Lower leg skin (tissue), 4 donors: ENCODE measurements at regions not wholly inside any gene's neighbourhood (a gene's known extent, or its start where the extent isn't known, plus 50 kb on each side); places are given as distances from the start of the nearest gene placed in this dataset.

Source experiments
- DNase-seq, 2 donors: peaks; one replicate each; pipeline ENCODE4 v3.0.0-alpha.2; 2019; ENCODE audit warnings: low spot score in 2 of 2
- H3K4me3 ChIP-seq: fragments of 200-600 bp; sonication (generic); 2 replicates; pipeline ENCODE4 v1.5.1; 2017; ENCODE audit warnings: mild to moderate bottlenecking, low read depth; ENCODE audit not compliant: poor library complexity, severe bottlenecking
- POLR2A ChIP-seq, 2 donors: fragments of 450-650 bp; IDR thresholded peaks; one replicate each; pipeline ENCODE4 v1.6.1; 2016 to 2017; ENCODE audit warnings: antibody characterized with exemption in 2 of 2, mild to moderate bottlenecking in 1 of 2, moderate library complexity in 1 of 2
- WGBS, 2 donors: methylation state at CpG; one replicate each; pipeline ENCODE4 v1.1.5; 2018; 5-methylcytosine and 5-hydroxymethylcytosine counted together
- intact Hi-C: fragments of 100-400 bp; cut with DNase I; formaldehyde crosslinking; loops from one replicate; pipeline ENCODE4 v1.15.0; 2023; ENCODE audit warnings: low total_unique reads
- TF ChIP-seq, protein P1 (sequence below), 3 donors: fragments of 450-650 bp; IDR thresholded peaks; one replicate each; pipeline ENCODE4 v1.5.1; 2016; ENCODE audit warnings: antibody characterized with exemption in 3 of 3, mild to moderate bottlenecking in 3 of 3, moderate library complexity in 2 of 3

- H3K4me3 ChIP-seq: no peak overlapping the region
- TF ChIP-seq, protein P1, sequence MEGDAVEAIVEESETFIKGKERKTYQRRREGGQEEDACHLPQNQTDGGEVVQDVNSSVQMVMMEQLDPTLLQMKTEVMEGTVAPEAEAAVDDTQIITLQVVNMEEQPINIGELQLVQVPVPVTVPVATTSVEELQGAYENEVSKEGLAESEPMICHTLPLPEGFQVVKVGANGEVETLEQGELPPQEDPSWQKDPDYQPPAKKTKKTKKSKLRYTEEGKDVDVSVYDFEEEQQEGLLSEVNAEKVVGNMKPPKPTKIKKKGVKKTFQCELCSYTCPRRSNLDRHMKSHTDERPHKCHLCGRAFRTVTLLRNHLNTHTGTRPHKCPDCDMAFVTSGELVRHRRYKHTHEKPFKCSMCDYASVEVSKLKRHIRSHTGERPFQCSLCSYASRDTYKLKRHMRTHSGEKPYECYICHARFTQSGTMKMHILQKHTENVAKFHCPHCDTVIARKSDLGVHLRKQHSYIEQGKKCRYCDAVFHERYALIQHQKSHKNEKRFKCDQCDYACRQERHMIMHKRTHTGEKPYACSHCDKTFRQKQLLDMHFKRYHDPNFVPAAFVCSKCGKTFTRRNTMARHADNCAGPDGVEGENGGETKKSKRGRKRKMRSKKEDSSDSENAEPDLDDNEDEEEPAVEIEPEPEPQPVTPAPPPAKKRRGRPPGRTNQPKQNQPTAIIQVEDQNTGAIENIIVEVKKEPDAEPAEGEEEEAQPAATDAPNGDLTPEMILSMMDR (IDR thresholded peaks at IDR 0.05): no peak
- no peak for TF ChIP-seq POLR2A (IDR thresholded peaks at IDR 0.05)
- peak in 1 of 2 donors; percentile 50 for DNase-seq
- intact Hi-C loops: no loop called here
- WGBS, 2 donors: 41 to 42% methylated on average over 16 of the region's 16 CpGs
Observed at GRCh38 chr14:92252323-92252722, 70.6 kb upstream of the SLC24A4 start.

DNA sequence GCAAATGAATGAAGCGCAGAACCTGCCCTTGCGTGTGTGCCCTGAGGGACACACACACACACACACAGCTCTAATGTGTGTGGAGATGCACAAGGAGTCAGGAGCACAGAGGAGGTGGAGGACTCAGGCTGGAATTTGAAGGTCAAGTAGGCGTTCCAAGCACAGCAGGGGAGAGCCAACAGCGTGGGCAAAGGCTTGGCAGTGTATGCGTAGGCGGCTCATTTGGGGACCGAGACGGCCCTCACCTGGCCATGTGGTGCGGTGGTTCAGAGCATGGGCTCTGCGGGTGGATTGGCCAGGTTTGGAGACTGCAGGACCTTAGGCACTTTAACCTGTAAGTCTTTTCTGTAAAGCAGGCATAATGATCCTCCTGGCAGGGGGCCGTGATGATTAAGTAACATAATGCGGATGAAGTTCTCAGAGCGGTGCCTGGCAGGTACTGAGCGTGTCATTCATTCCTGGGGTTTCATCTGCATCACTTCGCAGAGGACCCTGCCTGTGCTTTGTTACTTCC lies 69.5 kb upstream of the SLC24A4 start:
- 33 to 53% methylated on average over 15 of the region's 15 CpGs for WGBS, 2 donors
- H3K4me3 ChIP-seq: no peak overlapping the region
- DNase-seq: peak in 1 of 2 donors; percentile 72
- TF ChIP-seq POLR2A (IDR thresholded peaks at IDR 0.05): no peak
- intact Hi-C loops: no loop called here

DNA sequence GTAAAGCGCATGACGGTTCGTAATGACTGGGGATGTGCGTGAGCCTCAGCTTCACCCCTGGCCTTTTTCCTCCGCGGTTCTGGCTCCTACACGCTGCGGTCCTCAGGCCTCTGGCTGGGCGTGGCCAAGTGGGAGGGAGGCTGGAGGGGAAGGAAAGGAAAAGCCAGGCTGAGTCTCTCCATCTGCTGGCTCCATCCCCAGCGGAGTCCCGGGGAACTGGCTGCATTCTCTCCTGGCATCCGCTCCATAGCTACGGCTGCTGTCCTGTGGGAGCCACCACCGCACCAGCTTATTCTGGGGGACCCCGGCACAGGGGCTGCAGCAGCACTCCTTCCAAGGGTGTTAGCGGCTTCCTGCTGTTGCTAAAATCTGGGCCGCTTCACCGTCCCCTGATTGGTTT lies 68.2 kb upstream of the SLC24A4 start:
- peak in 1 of 2 donors; percentile 79 for DNase-seq
- 22 to 25% methylated on average over 18 of the region's 18 CpGs for WGBS, 2 donors
- H3K4me3 ChIP-seq: no peak overlapping the region
- TF ChIP-seq, protein P1 (IDR thresholded peaks at IDR 0.05): no peak
- no peak for TF ChIP-seq POLR2A (IDR thresholded peaks at IDR 0.05)
- intact Hi-C loops: no loop called here

GRCh38 chr14:92258934-92259333 lies 64.0 kb upstream of the SLC24A4 start:
- intact Hi-C loops: no loop called here
- TF ChIP-seq, protein P1 (IDR thresholded peaks at IDR 0.05): no peak
- no peak for TF ChIP-seq POLR2A (IDR thresholded peaks at IDR 0.05)
- no peak overlapping the region for H3K4me3 ChIP-seq
- DNase-seq: no peak
- 100% methylated on average over 2 of the region's 3 CpGs; no CpG with 5 or more reads in 1 of the 2 donors for whole genome bisulfite sequencing, 2 donors

DNA sequence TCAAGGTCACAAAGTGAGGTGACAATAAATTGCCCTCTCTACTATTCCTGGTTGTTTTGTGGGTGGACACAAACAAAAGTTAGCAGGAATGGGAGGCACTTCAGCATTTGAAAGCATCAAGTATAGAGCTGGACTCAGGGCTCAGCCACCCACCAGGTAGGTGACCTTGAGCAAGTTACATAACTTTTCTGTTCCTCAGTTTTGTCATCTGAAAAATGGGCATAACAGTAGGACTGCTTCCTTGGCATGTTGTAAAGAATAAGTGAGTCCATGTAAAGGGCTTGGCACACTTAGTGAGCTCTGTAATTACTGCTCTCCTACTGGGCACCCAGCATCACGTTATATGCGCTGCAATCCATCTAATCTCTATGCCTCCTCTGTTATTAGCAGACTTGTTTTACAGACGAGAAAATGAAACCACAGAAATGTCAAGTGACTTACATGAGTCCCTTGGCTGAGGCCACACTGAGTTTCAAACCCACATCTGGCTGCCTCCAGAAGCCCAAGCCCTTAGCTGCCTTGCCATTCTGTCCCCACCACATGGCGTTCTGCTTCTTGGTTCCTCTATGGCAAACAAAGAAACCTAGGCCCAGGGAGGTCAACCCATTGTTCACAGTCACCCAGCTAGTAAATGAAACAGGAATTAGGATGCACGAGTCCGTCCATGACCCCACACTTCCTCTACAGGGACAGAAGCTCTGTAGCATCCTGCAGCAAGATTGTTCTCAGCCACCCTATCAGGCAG lies 63.2 kb upstream of the SLC24A4 start:
- intact Hi-C loops: no loop called here
- 76 to 78% methylated on average over 6 of the region's 6 CpGs for WGBS, 2 donors
- no peak for DNase-seq
- TF ChIP-seq, protein P1 (IDR thresholded peaks at IDR 0.05): no peak
- no peak for TF ChIP-seq POLR2A (IDR thresholded peaks at IDR 0.05)
- no peak overlapping the region for H3K4me3 ChIP-seq

DNA sequence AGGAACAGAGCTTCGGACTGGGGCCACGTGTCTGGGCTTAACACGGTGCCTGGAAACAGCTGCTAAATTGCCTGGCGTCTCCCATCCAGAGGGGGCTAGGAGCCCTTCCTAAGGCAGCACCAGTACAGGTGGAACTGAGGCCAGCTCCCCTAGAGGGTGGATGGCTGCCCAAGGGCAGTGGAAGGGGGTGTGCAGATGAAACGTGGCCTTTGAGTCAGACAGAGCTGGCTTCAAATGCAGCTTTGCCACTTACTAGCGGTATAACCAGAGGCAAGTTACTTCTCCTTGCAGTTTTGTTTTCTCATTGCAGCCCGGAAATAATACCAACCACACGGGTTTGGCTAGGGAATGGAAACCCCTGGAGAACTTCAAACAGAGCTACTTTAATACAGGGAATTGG lies 59.3 kb upstream of the SLC24A4 start:
- TF ChIP-seq, protein P1 (IDR thresholded peaks at IDR 0.05): no peak
- no peak for TF ChIP-seq POLR2A (IDR thresholded peaks at IDR 0.05)
- 26 to 28% methylated on average over 8 of the region's 8 CpGs for WGBS, 2 donors
- DNase-seq: no peak
- H3K4me3 ChIP-seq: no peak overlapping the region
- intact Hi-C loops: no loop called here
